ENCODE measurements at regions not wholly inside any gene's neighbourhood (a gene's known extent, or its start where the extent isn't known, plus 50 kb on each side); places are given as distances from the start of the nearest gene placed in this dataset.

DNA sequence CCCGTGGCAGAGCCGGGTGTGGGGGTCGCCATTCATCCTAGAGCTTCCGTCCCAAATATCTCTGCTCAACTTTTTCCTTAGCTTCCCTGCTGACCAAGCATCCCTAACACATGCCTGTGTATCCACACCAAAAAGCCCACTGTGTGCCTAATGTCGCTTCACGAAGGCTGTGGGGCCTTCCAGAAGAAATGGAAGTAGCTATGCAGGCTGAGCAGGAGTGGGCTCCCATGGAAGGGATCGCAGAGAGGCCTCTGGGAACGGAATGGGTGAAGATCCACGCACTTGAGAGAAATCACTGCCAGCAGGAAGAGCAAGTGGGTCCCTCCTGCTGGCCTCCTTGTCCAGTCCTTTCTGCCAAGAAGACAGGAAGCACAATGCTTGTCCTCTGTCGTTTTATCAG is 136.0 kb downstream of the SOX1 start:
- no peak for TF ChIP-seq CTCF (IDR thresholded peaks at IDR 0.05)
- H3K9me3 ChIP-seq: no peaks in the 10 kb centered on the region
- peaks cover 15% of the 10 kb centered on the region for H3K27me3 ChIP-seq
- DNase-seq: no peak
- H3K36me3 ChIP-seq: no peaks in the 10 kb centered on the region
- no peak overlapping the region for H3K4me3 ChIP-seq
- H3K4me1 ChIP-seq: no peaks in the 10 kb centered on the region
- no peak overlapping the region for H3K9ac ChIP-seq (ENCODE audit: low read depth in 2 of 2, low read length in 2 of 2)
- no peak overlapping the region for H3K27ac ChIP-seq
- intact Hi-C loops (cut with DNase I): no loop called here

- Histone ChIP-seq H3K27ac (no peak overlapping the region), H3K27me3 (peaks cover 15% of the 10 kb centered on the region)
Observed at GRCh38 chr13:112203614-112204013, 136.7 kb downstream of the SOX1 start.

GRCh38 chr13:112204346-112205327 is 137.7 kb downstream of the SOX1 start:
- Histone ChIP-seq H3K27me3 (peaks cover 15% of the 10 kb centered on the region), H3K27ac (no peak overlapping the region)

More at GRCh38 chr13:112203614-112204013, 136.7 kb downstream of the SOX1 start:
- DNase-seq: no peak
- Histone ChIP-seq H3K4me1 (no peaks in the 10 kb centered on the region), H3K9ac (ENCODE audit: low read depth in 2 of 2, low read length in 2 of 2) (no peak overlapping the region), H3K9me3 (no peaks in the 10 kb centered on the region), H3K36me3 (no peaks in the 10 kb centered on the region), H3K4me3 (no peak overlapping the region)
- TF ChIP-seq CTCF (IDR thresholded peaks at IDR 0.05): no peak
- intact Hi-C loops (cut with DNase I): no loop called here

GRCh38 chr13:112205990-112206389 is 139.0 kb downstream of the SOX1 start:
- DNase-seq: no peak
- Histone ChIP-seq H3K27ac (no peak overlapping the region), H3K27me3 (peaks cover 15% of the 10 kb centered on the region), H3K36me3 (no peaks in the 10 kb centered on the region), H3K9me3 (no peaks in the 10 kb centered on the region), H3K4me3 (no peak overlapping the region), H3K9ac (ENCODE audit: low read depth in 2 of 2, low read length in 2 of 2) (no peak overlapping the region), H3K4me1 (no peaks in the 10 kb centered on the region)
- intact Hi-C loops (cut with DNase I): no loop called here
- TF ChIP-seq CTCF (IDR thresholded peaks at IDR 0.05): no peak

More at GRCh38 chr13:112204346-112205327, 137.7 kb downstream of the SOX1 start:
- Histone ChIP-seq H3K4me3 (no peak overlapping the region), H3K36me3 (no peaks in the 10 kb centered on the region), H3K9me3 (no peaks in the 10 kb centered on the region), H3K4me1 (no peaks in the 10 kb centered on the region), H3K9ac (ENCODE audit: low read depth in 2 of 2, low read length in 2 of 2) (no peak overlapping the region)
- intact Hi-C loops (cut with DNase I): no loop called here
- DNase-seq: no peak
- TF ChIP-seq CTCF (IDR thresholded peaks at IDR 0.05): no peak

DNA sequence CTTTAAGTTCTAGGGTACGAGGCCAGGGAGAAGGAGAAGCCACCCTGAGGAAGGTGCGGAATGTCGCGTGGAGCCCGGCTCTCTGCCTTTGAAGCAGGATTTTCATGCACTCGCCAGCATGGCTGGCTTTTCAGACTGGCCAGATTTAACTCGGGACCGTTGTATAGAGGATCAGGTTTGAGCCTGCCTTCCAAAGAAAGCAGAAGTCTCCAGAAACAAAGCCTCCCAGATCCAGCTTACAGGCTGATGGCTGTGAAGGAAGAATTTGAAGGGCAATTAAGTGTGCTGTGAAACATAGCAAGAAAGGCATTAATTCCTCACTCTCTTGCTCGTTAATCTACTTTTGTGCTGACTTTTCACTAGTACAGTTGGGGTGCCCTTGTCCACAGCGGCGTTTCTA is 140.2 kb downstream of the SOX1 start:
- Histone ChIP-seq H3K36me3 (no peaks in the 10 kb centered on the region), H3K9ac (ENCODE audit: low read depth in 2 of 2, low read length in 2 of 2) (no peak overlapping the region), H3K27me3 (peaks cover 15% of the 10 kb centered on the region), H3K27ac (no peak overlapping the region), H3K4me3 (no peak overlapping the region), H3K4me1 (no peaks in the 10 kb centered on the region), H3K9me3 (no peaks in the 10 kb centered on the region)
- no peak for TF ChIP-seq CTCF (IDR thresholded peaks at IDR 0.05)
- intact Hi-C loops (cut with DNase I): no loop called here
- DNase-seq: no peak
